ENCODE measurements at regions not wholly inside any gene's neighbourhood (a gene's known extent, or its start where the extent isn't known, plus 50 kb on each side); places are given as distances from the start of the nearest gene placed in this dataset.

DNA sequence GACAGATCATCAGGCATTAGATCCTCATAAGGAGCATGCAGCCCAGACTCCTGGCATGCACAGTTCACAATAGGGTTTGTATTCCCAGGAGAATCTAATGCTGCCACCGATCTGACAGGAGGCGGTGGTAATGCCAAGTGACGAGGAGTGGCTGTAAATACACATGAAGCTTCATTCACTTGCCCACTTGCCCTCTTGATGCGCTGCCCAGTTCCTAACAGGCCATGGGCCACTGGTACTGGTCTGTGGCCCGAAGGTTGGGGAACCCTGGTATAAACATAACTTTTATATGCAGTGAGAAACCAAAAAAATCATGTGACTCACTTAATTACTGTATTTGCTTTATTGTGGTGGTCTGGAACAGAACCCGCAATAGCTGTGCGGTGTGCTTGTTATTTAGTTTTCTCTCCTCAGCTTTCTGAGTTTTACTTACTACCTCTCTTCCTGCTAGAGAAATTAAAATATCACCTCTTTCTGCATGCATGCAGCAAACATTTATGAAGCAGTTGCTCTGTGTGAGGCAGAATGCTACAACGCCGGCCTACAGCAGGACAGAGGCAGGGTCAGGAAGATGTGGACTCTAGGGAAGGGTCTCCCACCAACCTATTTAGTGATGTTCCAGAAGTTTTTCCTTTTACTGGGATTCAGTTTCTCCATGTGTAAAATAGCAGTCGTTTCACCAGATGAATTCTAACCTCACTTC lies 151.3 kb downstream of the MAF start:
- DNase-seq (ENCODE audit: low read depth in 4 of 4, low spot score in 3 of 4): no peak

DNA sequence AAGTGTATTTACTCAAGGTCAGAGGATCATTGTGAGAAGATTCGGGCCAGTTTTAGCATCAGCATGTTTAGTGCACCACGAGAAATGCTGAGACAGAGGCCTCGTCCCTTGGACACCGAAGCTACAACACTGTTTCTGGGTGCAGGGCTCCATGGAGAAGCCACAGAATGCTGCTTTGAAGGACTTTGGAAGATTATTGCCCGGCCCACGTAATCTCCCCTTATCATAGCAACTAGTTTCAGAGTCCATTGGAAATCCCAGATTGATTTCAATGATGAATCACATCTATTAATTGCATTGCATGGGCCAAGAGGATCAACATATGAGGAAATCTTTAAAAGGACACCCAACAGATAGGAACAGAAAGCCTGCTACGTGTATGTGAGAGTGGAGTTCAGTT lies 156.0 kb downstream of the MAF start:
- DNase-seq (ENCODE audit: low read depth in 4 of 4, low spot score in 3 of 4): no peak

GRCh38 chr16:79439901-79440300 lies 160.6 kb downstream of the MAF start:
- DNase-seq (ENCODE audit: low read depth in 4 of 4, low spot score in 3 of 4): no peak

DNA sequence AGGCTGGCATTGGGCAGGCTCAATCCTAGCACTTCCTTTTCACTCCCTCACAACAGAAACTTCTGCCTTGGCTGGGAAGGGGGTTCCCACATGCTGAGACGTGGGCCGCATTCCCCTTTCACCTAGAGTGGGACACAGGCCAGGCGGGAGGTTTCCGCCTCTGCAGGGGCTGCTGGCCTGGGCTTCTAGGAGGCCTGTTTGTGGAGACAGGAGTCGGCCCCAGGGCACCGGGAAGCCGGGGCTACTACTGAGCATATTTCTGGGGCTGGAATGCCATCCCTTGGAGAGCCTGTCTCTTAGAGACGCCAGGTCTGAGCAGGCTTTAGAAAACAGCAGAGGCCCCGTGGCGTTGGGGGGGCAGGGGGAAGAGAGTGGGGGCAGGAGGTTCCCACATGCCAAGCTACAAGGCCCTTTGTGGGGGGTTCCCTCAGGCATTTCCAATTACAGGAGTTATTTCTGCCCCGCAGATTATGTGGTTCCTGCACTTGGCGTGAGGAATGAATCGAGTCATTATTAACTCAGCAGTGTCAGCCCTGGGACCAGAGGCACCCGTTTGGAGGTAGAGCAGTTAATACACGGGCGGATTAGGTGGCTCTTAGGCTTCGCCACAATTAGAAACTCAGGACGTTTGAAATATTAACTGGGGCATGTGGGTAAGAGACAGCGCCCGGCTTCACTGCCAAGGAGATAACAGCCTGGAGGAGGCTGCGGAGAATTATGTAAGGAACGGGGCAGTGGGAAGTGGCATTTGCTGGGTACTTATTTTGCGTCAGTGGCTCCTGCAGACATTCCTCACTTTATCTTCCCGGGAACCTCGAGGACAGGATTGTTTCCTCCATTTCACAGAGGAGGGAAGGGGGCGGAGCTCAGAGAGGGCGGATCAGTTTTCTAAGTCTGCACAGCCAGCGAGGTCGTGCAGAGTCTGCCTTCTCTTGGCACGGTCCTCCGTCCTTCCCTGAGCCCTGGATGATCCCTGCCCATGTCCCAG lies 162.5 kb downstream of the MAF start:
- no peak for DNase-seq (ENCODE audit: low read depth in 4 of 4, low spot score in 3 of 4)

DNA sequence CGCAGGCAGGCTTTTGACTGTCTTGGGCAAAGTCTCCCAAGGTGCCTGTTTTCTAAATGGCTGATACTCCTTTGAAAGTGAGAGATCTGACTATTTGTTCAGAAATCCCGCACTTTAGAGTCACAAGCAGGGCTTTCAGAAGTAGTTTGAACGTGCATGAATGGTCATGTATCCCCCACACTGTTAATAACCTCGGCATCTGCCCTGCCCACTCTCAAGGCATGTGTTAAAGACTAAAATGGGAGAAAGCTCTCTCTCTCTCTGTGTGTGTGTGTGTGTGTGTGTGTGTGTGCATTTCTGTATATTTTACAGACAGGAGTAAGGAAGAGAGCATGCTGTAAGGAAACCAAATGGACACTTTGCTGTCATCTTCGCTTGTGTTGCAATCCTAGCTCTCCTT lies 163.7 kb downstream of the MAF start:
- no peak for DNase-seq (ENCODE audit: low read depth in 4 of 4, low spot score in 3 of 4)

- no peak for DNase-seq (ENCODE audit: low read depth in 4 of 4, low spot score in 3 of 4)
Measured at GRCh38 chr16:79434771-79435170, 165.8 kb downstream of the MAF start.

DNA sequence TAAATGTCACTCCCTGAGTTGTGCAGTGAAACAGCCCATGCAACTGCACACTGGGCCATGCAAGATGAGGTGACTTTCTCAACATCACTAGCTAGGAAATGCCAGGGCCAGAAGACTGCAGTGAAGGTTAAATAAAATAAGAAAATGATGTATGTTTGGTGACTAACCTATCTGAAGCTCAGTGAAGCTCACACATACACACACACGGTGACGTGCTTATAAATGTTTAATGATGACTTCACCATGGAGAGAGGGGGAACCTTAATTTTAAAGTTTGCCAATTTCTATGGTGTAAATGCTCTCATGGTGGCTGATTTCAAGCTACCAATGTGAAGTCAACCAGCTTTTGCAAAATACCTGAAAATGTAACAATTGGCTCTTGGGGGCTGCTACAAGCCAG lies 166.4 kb downstream of the MAF start:
- no peak for DNase-seq (ENCODE audit: low read depth in 4 of 4, low spot score in 3 of 4)

DNA sequence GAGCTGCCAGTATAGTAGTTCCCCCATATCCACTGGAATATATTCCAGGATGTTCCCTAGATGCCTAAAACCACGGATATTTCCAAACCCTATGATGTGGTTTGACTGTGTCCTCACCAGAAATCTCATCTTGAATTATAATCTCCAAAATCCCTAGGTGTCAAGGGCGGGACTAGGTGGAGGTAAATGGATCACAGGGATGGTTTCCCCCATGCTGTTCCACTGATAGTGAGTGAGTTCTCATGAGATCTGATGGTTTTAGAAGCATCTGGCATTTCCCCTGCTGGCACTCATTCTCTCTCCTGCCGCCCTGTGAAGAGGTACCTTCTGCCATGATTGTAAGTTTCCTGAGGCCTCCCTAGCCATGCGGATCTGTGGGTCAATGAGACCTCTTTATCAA lies 168.6 kb downstream of the MAF start:
- DNase-seq (ENCODE audit: low read depth in 4 of 4, low spot score in 3 of 4): no peak

- no peak for DNase-seq (ENCODE audit: low read depth in 4 of 4, low spot score in 3 of 4)
Measured at GRCh38 chr16:79430191-79430678, 170.3 kb downstream of the MAF start.

DNA sequence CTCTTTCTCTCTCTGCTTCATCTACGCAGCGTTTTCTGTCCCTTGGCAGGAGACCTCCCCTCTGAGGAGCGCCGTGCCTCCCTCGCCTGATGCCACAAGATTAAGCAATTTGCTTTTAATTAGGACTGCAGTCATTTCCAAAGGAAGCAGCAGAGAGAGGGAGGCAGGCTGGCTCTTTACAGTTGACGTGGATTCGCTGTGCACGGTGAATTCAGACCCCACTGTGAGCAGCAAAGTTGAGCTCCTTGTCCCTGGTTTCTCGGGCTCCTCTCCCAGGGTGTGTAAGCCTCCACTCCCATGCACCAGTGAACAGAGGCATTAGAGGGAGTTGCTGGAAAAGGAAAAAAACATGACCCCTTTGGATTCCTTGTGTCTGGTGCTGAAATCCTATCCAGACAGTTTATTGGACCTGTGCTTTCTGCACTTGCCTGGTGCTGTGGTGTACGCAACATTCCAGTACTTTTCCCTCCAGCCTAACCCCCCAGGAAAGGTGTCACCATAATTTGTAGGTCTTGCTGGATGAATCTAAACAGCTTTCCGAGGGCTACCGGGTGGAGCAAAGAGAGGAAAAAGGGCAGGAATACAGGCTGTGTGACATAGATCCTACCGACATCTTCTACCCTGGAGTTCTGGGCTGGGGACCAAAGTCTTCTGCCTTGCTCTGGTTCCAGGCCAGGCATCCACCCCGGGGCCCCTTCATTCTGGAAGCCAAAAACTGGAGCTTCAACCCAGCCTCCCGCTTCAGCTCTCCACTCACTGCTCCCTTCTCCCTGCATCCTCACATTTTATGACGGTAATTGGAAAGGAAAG lies 171.0 kb downstream of the MAF start:
- peak in 1 of 4 donors; percentile 57 for DNase-seq (ENCODE audit: low read depth in 4 of 4, low spot score in 3 of 4)

- DNase-seq (ENCODE audit: low read depth in 4 of 4, low spot score in 3 of 4): no peak
Measured at GRCh38 chr16:79426663-79427062, 173.9 kb downstream of the MAF start.

DNA sequence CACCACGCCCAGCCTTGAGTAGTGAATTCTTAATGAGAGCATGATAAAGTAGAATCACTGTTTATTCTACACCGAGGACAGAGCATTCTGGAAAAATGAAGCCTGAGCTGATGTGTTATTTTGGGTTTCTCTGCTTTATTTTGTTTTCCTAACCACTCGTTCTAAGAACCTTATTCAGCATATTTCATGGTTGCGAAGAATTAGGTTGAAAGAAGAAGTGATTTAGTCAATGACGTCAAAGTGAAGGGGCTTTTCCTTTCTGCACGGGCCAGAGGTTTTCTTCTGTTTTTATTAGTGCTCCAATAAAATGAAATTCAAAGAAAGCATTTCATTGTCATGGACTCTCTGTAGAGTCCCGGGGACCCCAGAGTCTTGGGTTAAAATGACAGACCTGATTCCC lies 178.5 kb downstream of the MAF start:
- DNase-seq (ENCODE audit: low read depth in 4 of 4, low spot score in 3 of 4): no peak

DNA sequence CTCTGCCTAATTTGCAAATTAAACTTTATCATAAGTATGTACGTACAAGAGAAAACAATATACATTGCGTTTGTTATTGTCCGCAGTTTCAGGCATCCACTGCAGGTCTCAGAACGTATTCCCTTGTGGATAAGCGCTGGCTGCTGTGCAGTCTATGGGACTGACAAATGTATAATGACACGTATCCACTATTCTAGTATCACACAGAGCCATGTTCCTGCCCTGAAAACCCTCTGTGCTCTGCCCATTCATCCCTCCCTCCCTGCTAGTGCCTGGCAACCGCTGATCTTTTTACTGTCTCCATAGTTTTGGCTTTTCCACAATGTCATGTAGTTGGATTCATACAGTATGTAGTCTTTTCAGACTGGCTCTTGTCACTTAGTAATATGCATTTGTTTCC lies 179.4 kb downstream of the MAF start:
- no peak for DNase-seq (ENCODE audit: low read depth in 4 of 4, low spot score in 3 of 4)

GRCh38 chr16:79420493-79420892 lies 180.0 kb downstream of the MAF start:
- DNase-seq (ENCODE audit: low read depth in 4 of 4, low spot score in 3 of 4): no peak

- no peak for DNase-seq (ENCODE audit: low read depth in 4 of 4, low spot score in 3 of 4)
Measured at GRCh38 chr16:79419148-79419547, 181.4 kb downstream of the MAF start.

- no peak for DNase-seq (ENCODE audit: low read depth in 4 of 4, low spot score in 3 of 4)
Measured at GRCh38 chr16:79417601-79418008, 182.9 kb downstream of the MAF start.

DNA sequence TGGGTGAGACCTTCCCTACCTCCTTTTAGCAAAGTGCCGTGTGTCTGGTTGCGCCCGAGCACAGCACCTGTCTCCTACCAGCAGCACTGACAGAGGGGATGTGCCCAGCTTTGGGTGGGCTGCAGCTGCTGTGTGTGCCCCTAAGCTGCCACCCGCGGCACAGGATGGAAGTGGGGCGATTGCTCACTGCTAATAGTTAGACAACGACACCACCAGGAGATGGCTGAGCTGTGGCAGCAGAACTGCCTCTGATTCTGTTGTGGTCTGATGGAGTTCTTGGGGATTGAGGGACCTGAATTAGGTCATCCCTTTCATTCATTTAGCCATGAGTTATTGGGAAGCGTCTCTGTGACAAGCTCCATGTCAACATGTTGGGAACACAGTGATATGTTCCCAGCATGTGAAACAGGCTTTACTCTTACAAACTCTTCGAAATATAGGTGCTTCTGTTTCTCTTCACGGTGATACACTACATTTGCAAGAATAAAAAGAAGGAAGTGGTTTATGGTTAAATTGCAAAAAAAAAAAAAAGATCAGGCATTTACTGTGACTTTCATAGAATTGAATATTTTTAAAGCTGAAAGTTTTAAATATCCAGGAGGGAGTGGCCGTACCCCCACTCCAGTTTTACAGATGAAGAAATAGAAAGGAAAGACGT lies 184.4 kb downstream of the MAF start:
- DNase-seq (ENCODE audit: low read depth in 4 of 4, low spot score in 3 of 4): no peak

DNA sequence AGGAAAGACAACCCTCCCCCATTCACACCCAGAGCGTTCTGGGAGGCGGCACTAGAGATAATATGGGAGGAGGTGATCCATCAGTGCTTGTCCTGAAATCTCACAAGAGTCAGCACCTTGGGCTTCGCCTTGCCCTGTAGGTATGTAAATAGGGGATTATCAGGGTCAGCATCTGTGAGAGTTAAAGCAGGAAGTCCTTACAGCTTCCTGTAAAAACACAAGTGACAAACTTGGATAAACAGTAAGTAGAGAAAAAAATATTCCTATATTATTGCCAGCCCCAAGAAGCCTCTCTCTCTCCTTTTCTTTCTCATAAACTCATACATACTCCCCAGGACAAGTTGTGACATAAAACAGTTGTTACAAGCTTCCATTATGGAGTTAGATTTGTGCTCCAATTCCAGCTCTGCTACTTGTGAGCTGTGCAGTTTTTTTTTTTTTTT lies 187.7 kb downstream of the MAF start:
- no peak for DNase-seq (ENCODE audit: low read depth in 4 of 4, low spot score in 3 of 4)

DNA sequence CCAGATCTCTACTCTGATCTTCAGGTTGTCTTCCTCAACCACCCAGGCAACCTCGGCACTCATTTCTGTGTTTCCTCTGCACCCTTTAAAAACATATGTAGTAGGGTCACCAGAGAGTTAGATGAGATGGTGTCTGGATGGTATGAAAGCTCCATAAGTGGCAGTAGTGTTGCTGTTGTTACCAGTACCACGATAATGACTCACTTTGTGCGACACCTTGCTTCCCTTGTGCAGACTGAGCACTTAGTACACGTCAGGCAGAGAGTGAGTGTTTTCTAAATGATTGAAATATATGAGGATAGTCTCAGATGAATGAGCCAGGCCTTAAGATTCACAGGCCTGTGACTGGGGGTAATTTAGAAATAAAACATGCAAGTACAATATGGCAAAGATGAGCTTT lies 188.7 kb downstream of the MAF start:
- DNase-seq (ENCODE audit: low read depth in 4 of 4, low spot score in 3 of 4): no peak

GRCh38 chr16:79411357-79411756 lies 189.2 kb downstream of the MAF start:
- no peak for DNase-seq (ENCODE audit: low read depth in 4 of 4, low spot score in 3 of 4)

All from right renal pelvis (tissue), 4 donors.